SU-DHL-6 (cell line): ENCODE measurements at regions not wholly inside any gene's neighbourhood (a gene's known extent, or its start where the extent isn't known, plus 50 kb on each side); places are given as distances from the start of the nearest gene placed in this dataset.

ENCODE experiments used
- H2AFZ ChIP-seq: fragments of 200-600 bp; sonication (generic); 2 replicates; pipeline ENCODE4 v1.6.1; 2014; ENCODE audit warnings: low read depth, mild to moderate bottlenecking, moderate library complexity, mixed read lengths, antibody characterized with exemption, low read length; ENCODE audit not compliant: severe bottlenecking
- H3F3A ChIP-seq: fragments of 200-600 bp; shearing (Covaris generic); 2 replicates; pipeline ENCODE4 v1.6.0; 2016; ENCODE audit warnings: antibody characterized with exemption, mild to moderate bottlenecking; ENCODE audit not compliant: insufficient read depth
- H3K27ac ChIP-seq: fragments of 200-600 bp; sonication (generic); 2 replicates; pipeline ENCODE4 v1.5.1; 2016; ENCODE audit warnings: low read depth, mild to moderate bottlenecking, low read length, moderate library complexity, mixed read lengths
- H3K27me3 ChIP-seq: fragments of 200-600 bp; sonication (generic), shearing (Covaris generic); 2 replicates; pipeline ENCODE4 v1.6.0; 2014; ENCODE audit warnings: mild to moderate bottlenecking, low read length
- H3K36me3 ChIP-seq: fragments of 200-600 bp; sonication (generic); 2 replicates; pipeline ENCODE4 v1.6.1; 2014; ENCODE audit warnings: mild to moderate bottlenecking, low read length, mixed read lengths
- H3K4me2 ChIP-seq: fragments of 300-600, 200-600 bp; shearing (Covaris generic), sonication (generic); 2 replicates; pipeline ENCODE4 v1.6.0; 2014; ENCODE audit warnings: low read length, low read depth, mild to moderate bottlenecking; ENCODE audit not compliant: poor library complexity, severe bottlenecking
- H3K4me3 ChIP-seq: fragments of 200-600 bp; sonication (generic); 2 replicates; pipeline ENCODE4 v1.5.1; 2014; ENCODE audit warnings: antibody characterized with exemption, low read length, mild to moderate bottlenecking, mixed read lengths; ENCODE audit not compliant: insufficient read depth, poor library complexity, severe bottlenecking
- H3K79me2 ChIP-seq: fragments of 200-600 bp; sonication (generic); 2 replicates; pipeline ENCODE4 v1.6.1; 2014; ENCODE audit warnings: mild to moderate bottlenecking, low read length, moderate library complexity; ENCODE audit not compliant: insufficient read depth
- H3K9ac ChIP-seq: fragments of 200-600 bp; sonication (generic); 2 replicates; pipeline ENCODE4 v1.7.0; 2014; ENCODE audit warnings: mild to moderate bottlenecking, low read length
- H3K9me2 ChIP-seq: fragments of 200-600 bp; sonication (generic); replicated peaks from 2 replicates; pipeline ENCODE4 v1.6.1; 2014; ENCODE audit warnings: low read length; ENCODE audit not compliant: insufficient read depth
- H3K9me3 ChIP-seq: fragments of 200-600 bp; sonication (generic); 2 replicates; pipeline ENCODE4 v1.6.1; 2014; ENCODE audit warnings: low read length, mixed read lengths; ENCODE audit not compliant: insufficient read depth
- H4K20me1 ChIP-seq: fragments of 200-600 bp; sonication (generic); 2 replicates; pipeline ENCODE4 v1.6.1; 2014; ENCODE audit warnings: low read depth, mild to moderate bottlenecking, antibody characterized with exemption, low read length, moderate library complexity, mixed read lengths
- EZH2phosphoT487 ChIP-seq: fragments of 200-600 bp; sonication (generic), shearing (Covaris generic); conservative IDR thresholded peaks from 2 replicates; pipeline ENCODE4 v1.6.1; 2018; ENCODE audit warnings: mild to moderate bottlenecking, antibody characterized with exemption, low read length, moderate library complexity, mixed read lengths
- TF ChIP-seq, protein P1 (sequence below): fragments of 200-600 bp; sonication (generic); IDR thresholded peaks from one replicate; pipeline ENCODE4 v1.5.1; 2017; ENCODE audit warnings: antibody characterized with exemption, mild to moderate bottlenecking, low read length, moderate library complexity; ENCODE audit not compliant: insufficient read depth, poor library complexity, severe bottlenecking

DNA sequence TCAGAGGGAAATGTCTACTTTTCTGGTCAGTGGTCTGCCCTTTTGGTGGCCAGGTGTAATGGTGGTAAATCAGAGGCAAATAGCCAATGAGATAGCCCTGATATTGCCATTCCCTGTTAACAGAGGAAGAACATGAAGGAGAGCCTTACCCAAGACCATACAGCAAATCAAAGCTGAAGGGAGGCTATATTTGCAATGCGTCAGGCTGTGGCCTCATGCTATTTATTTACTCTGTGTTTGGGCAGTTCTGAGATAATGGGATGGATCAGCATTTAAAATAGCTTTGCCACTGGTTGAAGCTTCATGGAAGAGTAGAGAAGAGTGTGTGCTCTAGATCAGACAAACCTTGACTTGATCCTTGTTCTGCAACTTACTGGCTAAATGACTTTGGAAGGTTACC lies 73.3 kb upstream of the MAML3 start:
- no peaks in the 10 kb centered on the region for H3K79me2 ChIP-seq
- no peaks in the 10 kb centered on the region for H4K20me1 ChIP-seq
- H3K27me3 ChIP-seq: no peaks in the 10 kb centered on the region
- H3K36me3 ChIP-seq: no peaks in the 10 kb centered on the region
- H3K4me2 ChIP-seq: no peak overlapping the region
- no peaks in the 10 kb centered on the region for H3K9me2 ChIP-seq
- H3F3A ChIP-seq: no peaks in the 10 kb centered on the region
- H3K9ac ChIP-seq: no peak overlapping the region
- H3K9me3 ChIP-seq: no peaks in the 10 kb centered on the region
- H3K4me3 ChIP-seq: no peak overlapping the region
- TF ChIP-seq EZH2phosphoT487: no peak
- TF ChIP-seq, protein P1, sequence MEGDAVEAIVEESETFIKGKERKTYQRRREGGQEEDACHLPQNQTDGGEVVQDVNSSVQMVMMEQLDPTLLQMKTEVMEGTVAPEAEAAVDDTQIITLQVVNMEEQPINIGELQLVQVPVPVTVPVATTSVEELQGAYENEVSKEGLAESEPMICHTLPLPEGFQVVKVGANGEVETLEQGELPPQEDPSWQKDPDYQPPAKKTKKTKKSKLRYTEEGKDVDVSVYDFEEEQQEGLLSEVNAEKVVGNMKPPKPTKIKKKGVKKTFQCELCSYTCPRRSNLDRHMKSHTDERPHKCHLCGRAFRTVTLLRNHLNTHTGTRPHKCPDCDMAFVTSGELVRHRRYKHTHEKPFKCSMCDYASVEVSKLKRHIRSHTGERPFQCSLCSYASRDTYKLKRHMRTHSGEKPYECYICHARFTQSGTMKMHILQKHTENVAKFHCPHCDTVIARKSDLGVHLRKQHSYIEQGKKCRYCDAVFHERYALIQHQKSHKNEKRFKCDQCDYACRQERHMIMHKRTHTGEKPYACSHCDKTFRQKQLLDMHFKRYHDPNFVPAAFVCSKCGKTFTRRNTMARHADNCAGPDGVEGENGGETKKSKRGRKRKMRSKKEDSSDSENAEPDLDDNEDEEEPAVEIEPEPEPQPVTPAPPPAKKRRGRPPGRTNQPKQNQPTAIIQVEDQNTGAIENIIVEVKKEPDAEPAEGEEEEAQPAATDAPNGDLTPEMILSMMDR: no peak
- no peak overlapping the region for H3K27ac ChIP-seq
- H2AFZ ChIP-seq: no peak overlapping the region

GRCh38 chr4:140223056-140223810 lies 69.2 kb upstream of the MAML3 start:
- TF ChIP-seq EZH2phosphoT487: no peak
- TF ChIP-seq, protein P1: no peak
- Histone ChIP-seq H3K36me3 (no peaks in the 10 kb centered on the region), H3F3A (no peaks in the 10 kb centered on the region), H3K9ac (no peak overlapping the region), H3K4me3 (no peak overlapping the region), H3K9me2 (no peaks in the 10 kb centered on the region), H3K79me2 (no peaks in the 10 kb centered on the region), H4K20me1 (no peaks in the 10 kb centered on the region), H3K27me3 (no peaks in the 10 kb centered on the region), H3K27ac (no peak overlapping the region), H3K9me3 (no peaks in the 10 kb centered on the region), H2AFZ (no peak overlapping the region), H3K4me2 (no peak overlapping the region)

- no peaks in the 10 kb centered on the region for H3K9me3 ChIP-seq
- H3K4me3 ChIP-seq: no peak overlapping the region
- H2AFZ ChIP-seq: no peak overlapping the region
- no peaks in the 10 kb centered on the region for H3K27me3 ChIP-seq
- no peak overlapping the region for H3K9ac ChIP-seq
- H3K9me2 ChIP-seq: no peaks in the 10 kb centered on the region
- no peak for TF ChIP-seq EZH2phosphoT487
- TF ChIP-seq, protein P1: no peak
- H3K4me2 ChIP-seq: no peak overlapping the region
- H3K27ac ChIP-seq: no peak overlapping the region
- no peaks in the 10 kb centered on the region for H3K79me2 ChIP-seq
- no peaks in the 10 kb centered on the region for H4K20me1 ChIP-seq
- H3K36me3 ChIP-seq: no peaks in the 10 kb centered on the region
- H3F3A ChIP-seq: no peaks in the 10 kb centered on the region
Observed at GRCh38 chr4:140222171-140222570, 68.2 kb upstream of the MAML3 start.
